ENCODE measurements at regions not wholly inside any gene's neighbourhood (a gene's known extent, or its start where the extent isn't known, plus 50 kb on each side); places are given as distances from the start of the nearest gene placed in this dataset.

- TF ChIP-seq POLR2A (IDR thresholded peaks at IDR 0.05) (no peak), POLR2AphosphoS5 (IDR thresholded peaks at IDR 0.05) (no peak), CTCF (IDR thresholded peaks at IDR 0.05) (no peak), EP300 (IDR thresholded peaks at IDR 0.05) (no peak)
- H3K27ac ChIP-seq = no peak overlapping the region
- no peak overlapping the region for H3K4me3 ChIP-seq
- intact Hi-C loops (cut with DNase I) = no loop called here
- DNase-seq = no peak
- peaks cover 0 to 6% (median 0%) of the 10 kb centered on the region in 3 donors for H3K27me3 ChIP-seq
- peaks cover 0 to 2% (median 0%) of the 10 kb centered on the region in 4 donors for H3K9me3 ChIP-seq
- H3K36me3 ChIP-seq = no peaks in the 10 kb centered on the region
- H3K4me1 ChIP-seq = no peaks in the 10 kb centered on the region
- WGBS, 2 donors = 50 to 74% methylated on average over 14 of the region's 14 CpGs
These were observed 54.5 kb upstream of the TMEM18 start for GRCh38 chr2:731711-732110.

GRCh38 chr2:729376-729861, 52.2 kb upstream of the TMEM18 start:
- Histone ChIP-seq H3K36me3 (no peaks in the 10 kb centered on the region), H3K9me3 (peaks cover 0 to 2% (median 0%) of the 10 kb centered on the region in 4 donors), H3K4me3 (no peak overlapping the region), H3K27ac (no peak overlapping the region), H3K27me3 (peaks cover 0 to 6% (median 0%) of the 10 kb centered on the region in 3 donors), H3K4me1 (no peaks in the 10 kb centered on the region)
- TF ChIP-seq CTCF (IDR thresholded peaks at IDR 0.05) (no peak), EP300 (IDR thresholded peaks at IDR 0.05) (no peak), POLR2AphosphoS5 (IDR thresholded peaks at IDR 0.05) (no peak), POLR2A (IDR thresholded peaks at IDR 0.05) (no peak)
- intact Hi-C loops (cut with DNase I) = no loop called here
- DNase-seq = no peak
- 39 to 63% methylated on average over 10 of the region's 10 CpGs for WGBS, 2 donors

- WGBS, 2 donors = 86 to 90% methylated on average over 1 of the region's 1 CpG
- no peak for DNase-seq
- Histone ChIP-seq H3K36me3 (no peaks in the 10 kb centered on the region), H3K27ac (no peak overlapping the region), H3K4me3 (no peak overlapping the region), H3K27me3 (peaks cover 0 to 6% (median 0%) of the 10 kb centered on the region in 3 donors), H3K9me3 (peaks cover 0 to 2% (median 0%) of the 10 kb centered on the region in 4 donors), H3K4me1 (no peaks in the 10 kb centered on the region)
- intact Hi-C loops (cut with DNase I) = no loop called here
- TF ChIP-seq POLR2AphosphoS5 (IDR thresholded peaks at IDR 0.05) (no peak), EP300 (IDR thresholded peaks at IDR 0.05) (no peak), CTCF (IDR thresholded peaks at IDR 0.05) (no peak), POLR2A (IDR thresholded peaks at IDR 0.05) (no peak)
These were observed 51.0 kb upstream of the TMEM18 start for GRCh38 chr2:728165-728564.

GRCh38 chr2:727071-727470, 49.9 kb upstream of the TMEM18 start:
- H3K27me3 ChIP-seq = peaks cover 0 to 6% (median 0%) of the 10 kb centered on the region in 3 donors
- TF ChIP-seq EP300 (IDR thresholded peaks at IDR 0.05) (no peak), CTCF (IDR thresholded peaks at IDR 0.05) (no peak), POLR2A (IDR thresholded peaks at IDR 0.05) (no peak), POLR2AphosphoS5 (IDR thresholded peaks at IDR 0.05) (no peak)
- DNase-seq = no peak
- H3K27ac ChIP-seq = no peak overlapping the region
- H3K36me3 ChIP-seq = no peaks in the 10 kb centered on the region
- intact Hi-C loops (cut with DNase I) = no loop called here
- 66 to 70% methylated on average over 6 of the region's 6 CpGs for WGBS, 2 donors
- peaks cover 0 to 2% (median 0%) of the 10 kb centered on the region in 4 donors for H3K9me3 ChIP-seq
- H3K4me1 ChIP-seq = no peaks in the 10 kb centered on the region
- no peak overlapping the region for H3K4me3 ChIP-seq
